SK-N-SH (cell line): ENCODE measurements at regions not wholly inside any gene's neighbourhood (a gene's known extent, or its start where the extent isn't known, plus 50 kb on each side); places are given as distances from the start of the nearest gene placed in this dataset.
A peak's percentile ranks its signal among the peaks of the same experiment; 100 is the strongest.

ENCODE experiments used
- CTCF ChIA-PET: fragments of 300-600, 350-600 bp; formaldehyde crosslinking; extraction: SDS; loops from one replicate; lab custom pipeline; 2021; lab: Yijun Ruan, JAX
- POLR2A ChIA-PET: fragments of 350-600 bp; sonication (Branson Sonifier 250); formaldehyde crosslinking; extraction: SDS; loops from one replicate; lab custom pipeline; 2020; ENCODE audit warnings: antibody characterized with exemption, inconsistent platforms; lab: Yijun Ruan, JAX
- DNase-seq: peaks from one replicate; pipeline ENCODE4 v3.0.0; 2012
- H2AFZ ChIP-seq: fragments of 200-600 bp; sonication (generic); 2 replicates; pipeline ENCODE4 v1.8.1; 2016; ENCODE audit warnings: antibody characterized with exemption, mild to moderate bottlenecking, low read depth
- H3F3A ChIP-seq: fragments of 200-600 bp; sonication (generic); replicated peaks from 2 replicates; pipeline ENCODE3; 2016; ENCODE audit warnings: antibody characterized with exemption, mild to moderate bottlenecking; ENCODE audit not compliant: insufficient read depth
- H3K27ac ChIP-seq, 2 experiments: fragments of 200-500 bp in 1 of 2; fragments of 200-600 bp in 1 of 2; sonication (Bioruptor generic) in 1 of 2; sonication (generic), shearing (Covaris generic) in 1 of 2; 2 replicates each; pipeline versions ENCODE4 v1.5.1 to v1.6.1; 2014 to 2016; ENCODE audit warnings: low read depth in 2 of 2, inconsistent platforms in 1 of 2, low read length in 1 of 2, mild to moderate bottlenecking in 1 of 2, mixed read lengths in 1 of 2
- H3K27me3 ChIP-seq: fragments of 200-600 bp; sonication (generic), shearing (Covaris generic); 2 replicates; pipeline ENCODE4 v1.6.1; 2016; ENCODE audit warnings: mixed run types; ENCODE audit not compliant: insufficient read depth
- H3K36me3 ChIP-seq, 2 experiments: fragments of 200-500 bp in 1 of 2; fragments of 200-600 bp in 1 of 2; sonication (Bioruptor generic) in 1 of 2; sonication (generic) in 1 of 2; replicated peaks in 1 of 2; 2 replicates each; pipeline versions ENCODE3 to v1.5.1; 2014 to 2016; ENCODE audit warnings: low read length in 1 of 2, mild to moderate bottlenecking in 1 of 2; ENCODE audit not compliant: insufficient read depth in 2 of 2, control insufficient read depth in 1 of 2
- H3K4me1 ChIP-seq, 2 experiments: fragments of 200-500 bp in 1 of 2; fragments of 200-600 bp in 1 of 2; sonication (Bioruptor generic) in 1 of 2; sonication (generic), shearing (Covaris generic) in 1 of 2; 2 replicates each; pipeline versions ENCODE4 v1.5.1 to v1.6.1; 2014 to 2016; ENCODE audit warnings: low read depth in 1 of 2, low read length in 1 of 2, mixed run types in 1 of 2; ENCODE audit not compliant: insufficient read depth in 2 of 2, control insufficient read depth in 1 of 2
- H3K4me2 ChIP-seq: fragments of 200-600 bp; sonication (generic), shearing (Covaris generic); 2 replicates; pipeline ENCODE4 v1.6.1; 2017; ENCODE audit warnings: mixed run types
- H3K4me3 ChIP-seq, 2 experiments: fragments of 200-500 bp in 1 of 2; fragments of 200-600 bp in 1 of 2; sonication (Bioruptor generic) in 1 of 2; sonication (generic), shearing (Covaris generic) in 1 of 2; 2 replicates each; pipeline versions ENCODE4 v1.5.1 to v1.8.1; 2014 to 2016; ENCODE audit warnings: low read depth in 2 of 2, inconsistent platforms in 1 of 2, low read length in 1 of 2, mild to moderate bottlenecking in 1 of 2, mixed read lengths in 1 of 2, moderate library complexity in 1 of 2
- H3K79me2 ChIP-seq: fragments of 200-600 bp; sonication (generic); 2 replicates; pipeline ENCODE4 v1.8.1; 2017; ENCODE audit warnings: mild to moderate bottlenecking; ENCODE audit not compliant: insufficient read depth
- H3K9ac ChIP-seq: fragments of 200-600 bp; sonication (generic); 2 replicates; pipeline ENCODE4 v1.6.1; 2017; ENCODE audit warnings: mixed run types
- H3K9me2 ChIP-seq: fragments of 200-600 bp; sonication (generic); 2 replicates; pipeline ENCODE4 v1.6.1; 2017; ENCODE audit warnings: mixed run types
- H3K9me3 ChIP-seq: fragments of 200-600 bp; sonication (generic); 2 replicates; pipeline ENCODE4 v1.6.1; 2017; ENCODE audit warnings: mixed run types, mild to moderate bottlenecking, moderate library complexity
- H4K20me1 ChIP-seq: fragments of 200-600 bp; sonication (generic); 2 replicates; pipeline ENCODE4 v1.6.1; 2017; ENCODE audit warnings: mild to moderate bottlenecking, mixed run types; ENCODE audit not compliant: insufficient read depth
- CHD2 ChIP-seq: fragments of 150-350 bp; IDR thresholded peaks from 2 replicates; pipeline ENCODE4 v1.6.1; 2018; ENCODE audit warnings: low read length; ENCODE audit not compliant: partially characterized antibody
- EP300 ChIP-seq, 2 experiments: IDR thresholded peaks; 2 replicates each; pipeline versions ENCODE4 v1.4.0 to v1.6.1; 2012; ENCODE audit warnings: borderline replicate concordance in 1 of 2, low read depth in 1 of 2, low read length in 1 of 2
- FOSL2 ChIP-seq: IDR thresholded peaks from 2 replicates; pipeline ENCODE4 v1.4.0; 2012; ENCODE audit warnings: low read depth, mild to moderate bottlenecking, moderate library complexity, borderline replicate concordance
- FOXM1 ChIP-seq: IDR thresholded peaks from 2 replicates; pipeline ENCODE4 v1.4.0; 2012; ENCODE audit warnings: low read depth, mild to moderate bottlenecking
- GABPA ChIP-seq: IDR thresholded peaks from 2 replicates; pipeline ENCODE4 v1.4.0; 2012; ENCODE audit warnings: low read depth, mild to moderate bottlenecking
- GATA2 ChIP-seq: sonication (generic); formaldehyde crosslinking; IDR thresholded peaks from 2 replicates; pipeline ENCODE4 v1.5.0; 2020; ENCODE audit warnings: mild to moderate bottlenecking, missing genetic modification reagents
- MXI1 ChIP-seq: IDR thresholded peaks from 2 replicates; pipeline ENCODE4 v1.6.1; 2012; ENCODE audit warnings: mild to moderate bottlenecking, low read depth, low read length, improper control_type of control experiment
- NFIC ChIP-seq: IDR thresholded peaks from 2 replicates; pipeline ENCODE4 v1.4.0; 2012; ENCODE audit warnings: borderline replicate concordance
- POLR2AphosphoS5 ChIP-seq: IDR thresholded peaks from 2 replicates; pipeline ENCODE4 v1.6.1; 2012; ENCODE audit warnings: low read depth, low read length
- RAD21 ChIP-seq: IDR thresholded peaks from 2 replicates; pipeline ENCODE4 v1.6.1; 2012; ENCODE audit warnings: mild to moderate bottlenecking, low read length
- RCOR1 ChIP-seq: fragments of 150-350 bp; IDR thresholded peaks from 2 replicates; pipeline ENCODE4 v1.6.1; 2017; ENCODE audit warnings: antibody characterized with exemption, low read length
- RFX5 ChIP-seq: IDR thresholded peaks from 2 replicates; pipeline ENCODE4 v1.6.1; 2012; ENCODE audit warnings: mild to moderate bottlenecking, improper control_type of control experiment, low read length
- RXRA ChIP-seq: IDR thresholded peaks from 2 replicates; pipeline ENCODE4 v1.4.0; 2012; ENCODE audit warnings: low read depth, mild to moderate bottlenecking, borderline replicate concordance
- SMC3 ChIP-seq: IDR thresholded peaks from 2 replicates; pipeline ENCODE4 v1.6.1; 2012; ENCODE audit warnings: low read depth, low read length, improper control_type of control experiment
- TAF1 ChIP-seq: IDR thresholded peaks from 2 replicates; pipeline ENCODE4 v1.6.1; 2012; ENCODE audit warnings: low read depth, mild to moderate bottlenecking, low read length, moderate library complexity, borderline replicate concordance
- TEAD4 ChIP-seq: IDR thresholded peaks from 2 replicates; pipeline ENCODE4 v1.4.0; 2012; ENCODE audit warnings: mild to moderate bottlenecking, borderline replicate concordance; ENCODE audit not compliant: insufficient read depth
- YY1 ChIP-seq: IDR thresholded peaks from 2 replicates; pipeline ENCODE4 v1.4.0; 2012; ENCODE audit warnings: low read depth, mild to moderate bottlenecking
- ZBTB33 ChIP-seq: IDR thresholded peaks from 2 replicates; pipeline ENCODE4 v1.4.0; 2012; ENCODE audit warnings: low read depth, borderline replicate concordance
- WGBS: methylation state at CpG from one replicate; pipeline ENCODE4 v1.1.6; 2017; ENCODE audit warnings: low lambda C conversion rate; 5-methylcytosine and 5-hydroxymethylcytosine counted together

DNA sequence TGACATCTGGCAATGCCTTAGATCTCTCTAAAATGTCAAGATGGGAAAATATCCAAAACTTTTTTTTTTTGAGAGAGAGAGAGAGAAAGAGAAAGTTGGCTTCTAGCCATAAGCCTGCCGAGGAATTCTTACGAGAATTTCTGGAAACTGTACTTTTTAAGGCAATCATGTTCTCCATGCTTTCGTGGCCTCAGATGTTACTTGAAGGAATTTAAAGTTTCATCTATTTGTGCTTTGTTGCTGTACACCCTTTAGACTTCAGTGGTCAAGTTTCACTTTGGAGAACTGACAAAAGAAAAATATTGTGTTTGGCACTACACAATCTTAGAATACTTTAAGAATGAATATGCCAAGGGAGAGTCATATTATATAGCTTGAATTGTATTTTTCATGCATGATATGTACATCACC lies 53.9 kb downstream of the FAT4 start (continued):
- TF ChIP-seq FOXM1, result 0 out of 2 replicates have a peak, but pooled peaks have one; percentile 19
- TF ChIP-seq MXI1, result no peak
- TF ChIP-seq RFX5, result no peak
- TF ChIP-seq TEAD4, result no peak; the same call in 1 of the 2 replicates
- no peak for TF ChIP-seq ZBTB33
- TF ChIP-seq GABPA, result no peak
- no peak for TF ChIP-seq YY1
- no peak for TF ChIP-seq TAF1

DNA sequence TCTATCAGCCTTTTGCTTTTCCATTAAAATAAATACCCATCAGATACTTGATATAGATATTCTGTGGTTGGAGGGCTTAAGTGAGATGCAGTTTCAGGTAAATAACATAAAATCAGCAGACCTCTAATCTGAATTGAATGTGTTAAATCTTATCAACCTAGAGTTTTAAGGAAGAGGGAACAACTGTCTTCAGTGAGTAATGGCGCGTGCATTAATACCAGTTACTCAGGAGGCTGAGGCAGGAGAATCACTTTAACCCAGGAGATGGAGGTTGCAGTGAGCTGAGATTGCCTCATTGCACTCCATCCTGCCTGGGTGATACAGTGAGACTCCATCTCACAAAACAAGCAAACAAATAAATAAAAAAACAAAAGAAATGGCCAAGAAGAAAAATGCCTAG lies 54.3 kb downstream of the FAT4 start:
- peak overlapping the region; percentile 59; the same call in 1 of the 2 replicates for H3K9ac ChIP-seq
- CTCF ChIA-PET, result no interaction called here
- no peaks in the 10 kb centered on the region for H3K27me3 ChIP-seq
- no peak for TF ChIP-seq ZBTB33
- no peak for TF ChIP-seq RXRA
- TF ChIP-seq POLR2AphosphoS5, result no peak
- TF ChIP-seq RAD21, result no peak
- TF ChIP-seq RCOR1, result no peak
- no peak for TF ChIP-seq RFX5
- no peak for TF ChIP-seq SMC3
- no peak for TF ChIP-seq GATA2 (CRISPR knock-in tag)
- no peak for TF ChIP-seq YY1
- no peak for TF ChIP-seq EP300 (IDR thresholded peaks at IDR 0.05; ENCODE audit: borderline replicate concordance in 1 of 2, low read depth in 1 of 2, low read length in 1 of 2)
- no peak for TF ChIP-seq FOSL2
- no peak for TF ChIP-seq NFIC
- no peak for TF ChIP-seq CHD2
- TF ChIP-seq, all 33 proteins: peak for 0
- DNase-seq, result no peak
- POLR2A ChIA-PET, result no interaction called here
- no peaks in the 10 kb centered on the region for H3K9me3 ChIP-seq
- no peaks in the 10 kb centered on the region for H4K20me1 ChIP-seq
- H3K4me1 ChIP-seq, result peaks cover 0 to 7% of the 10 kb centered on the region in 2 experiments; a peak in 2 of 4 replicates
- 81% methylated on average over 2 of the region's 2 CpGs for WGBS
- H2AFZ ChIP-seq, result no peak overlapping the region
- no peaks in the 10 kb centered on the region for H3K9me2 ChIP-seq
- peak overlapping the region; percentile 41 to 46; a peak in 3 of 4 replicates for H3K4me3 ChIP-seq
- no peaks in the 10 kb centered on the region for H3K36me3 ChIP-seq
- peak overlapping the region; percentile 74 to 90 for H3K27ac ChIP-seq
- peak overlapping the region; percentile 51; the same call in 1 of the 2 replicates for H3K4me2 ChIP-seq
- H3K79me2 ChIP-seq, result peaks cover 28% of the 10 kb centered on the region; the same call in 1 of the 2 replicates
- peaks cover 29% of the 10 kb centered on the region for H3F3A ChIP-seq
